GM21619 (cell line): ENCODE measurements at regions not wholly inside any gene's neighbourhood (a gene's known extent, or its start where the extent isn't known, plus 50 kb on each side); places are given as distances from the start of the nearest gene placed in this dataset.

Experiments
- ATAC-seq: cut with Tn5 transposase; IDR thresholded peaks from one replicate; pipeline ENCODE4 v1.9.1; 2021; ENCODE audit not compliant: unreplicated experiment

DNA sequence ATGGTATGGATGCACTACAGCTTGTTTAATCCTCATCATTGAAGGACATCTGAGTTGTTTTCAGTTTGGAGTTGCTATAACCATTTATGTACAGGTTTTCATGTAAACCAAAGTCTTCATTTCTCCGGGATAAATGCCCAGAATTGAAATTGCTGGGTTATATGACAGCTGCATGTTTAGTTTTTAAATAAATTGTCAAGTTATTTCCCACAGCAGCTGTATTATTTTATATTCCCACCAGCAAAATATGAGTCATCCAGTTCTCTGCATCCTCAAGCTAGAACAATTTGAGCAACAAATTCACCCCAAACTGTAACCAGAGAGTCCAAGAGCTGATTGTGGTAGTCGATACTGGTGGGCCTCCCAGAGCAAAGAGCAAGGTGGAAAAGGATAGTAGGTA, 125.6 kb upstream of the PRNP start:
- ATAC-seq, result no peak

- ATAC-seq, result no peak
Measured at GRCh38 chr20:4559906-4560305, 126.3 kb upstream of the PRNP start.

- ATAC-seq, result no peak
Measured at GRCh38 chr20:4559106-4559505, 127.2 kb upstream of the PRNP start.

DNA sequence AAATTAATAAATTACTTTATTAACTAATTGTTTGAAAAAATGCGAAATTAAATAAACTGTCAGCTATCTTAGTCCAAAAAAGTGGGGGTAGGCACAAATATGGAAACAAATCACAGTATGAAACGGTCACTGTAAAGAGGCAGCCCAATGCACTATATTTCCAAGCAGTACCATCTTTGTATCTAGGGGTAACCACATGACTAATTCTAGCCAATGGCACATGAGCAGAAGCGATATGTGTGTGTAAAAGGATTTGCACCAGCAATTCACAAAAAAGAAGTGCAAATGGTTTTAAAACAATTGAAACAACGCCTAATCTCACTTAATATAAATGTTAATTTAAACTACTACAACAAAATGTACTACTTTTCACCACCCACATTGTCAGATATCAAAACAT, 129.5 kb upstream of the PRNP start:
- no peak for ATAC-seq

- ATAC-seq, result no peak
Measured at GRCh38 chr20:4555188-4555890, 130.9 kb upstream of the PRNP start.

DNA sequence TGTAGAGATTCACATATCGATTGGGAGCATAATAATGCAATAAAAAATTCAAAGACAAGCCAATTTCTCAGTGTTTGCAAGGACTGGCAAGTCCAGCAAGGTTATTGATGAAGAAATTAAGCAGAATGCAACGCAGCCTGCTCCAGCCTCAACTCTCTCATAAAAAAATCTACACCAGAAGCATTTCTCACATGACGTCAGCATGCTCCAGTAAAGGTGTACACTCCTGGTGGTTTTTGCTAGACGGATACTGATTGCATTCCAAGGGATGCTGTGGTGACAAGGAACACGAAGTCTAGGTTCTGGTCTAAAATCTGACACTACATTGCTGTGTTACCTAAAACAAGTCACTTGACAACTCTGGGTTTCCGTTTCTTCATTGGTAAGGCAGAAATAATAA, 131.9 kb upstream of the PRNP start:
- no peak for ATAC-seq

GRCh38 chr20:4552075-4552640, 134.1 kb upstream of the PRNP start:
- no peak for ATAC-seq

DNA sequence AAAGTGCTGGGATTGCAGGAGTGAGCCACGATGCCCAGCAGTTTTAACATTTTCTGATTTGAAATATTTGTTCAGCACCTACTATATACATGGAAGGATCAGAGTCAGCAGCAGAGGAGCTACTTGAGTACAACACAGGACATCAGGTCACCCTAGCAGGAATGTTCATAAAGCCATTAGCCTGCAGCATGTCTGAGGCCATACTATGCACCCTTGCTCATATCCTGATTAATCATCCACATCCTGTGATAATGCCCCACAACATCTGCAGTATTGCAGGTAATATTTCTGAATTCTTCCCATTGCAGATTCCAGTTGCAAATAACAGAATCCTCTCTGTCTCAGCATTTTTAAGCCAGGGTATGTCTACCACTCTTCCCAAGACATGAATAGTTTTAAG, 135.5 kb upstream of the PRNP start:
- ATAC-seq, result no peak

GRCh38 chr20:4549711-4550259, 136.5 kb upstream of the PRNP start:
- no peak for ATAC-seq

DNA sequence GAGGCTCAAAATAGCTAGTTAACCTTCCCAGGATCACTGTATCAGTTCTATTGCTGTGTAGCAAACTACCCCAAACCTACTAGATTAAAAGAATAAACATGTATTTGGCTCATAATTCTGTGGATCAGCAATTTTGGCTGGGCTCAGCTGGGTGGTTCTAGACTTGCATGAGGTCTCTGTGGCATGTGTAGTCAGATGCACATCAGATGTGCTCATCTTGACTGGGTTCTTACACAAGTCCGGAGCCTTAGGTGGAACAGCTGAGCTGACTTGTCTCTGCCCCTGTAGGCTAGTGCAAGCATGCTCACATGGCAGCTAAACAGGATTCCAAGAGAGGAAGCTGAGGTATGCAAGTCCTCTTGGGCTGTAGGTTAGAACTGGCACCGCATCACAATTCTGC, 137.7 kb upstream of the PRNP start:
- ATAC-seq, result no peak

DNA sequence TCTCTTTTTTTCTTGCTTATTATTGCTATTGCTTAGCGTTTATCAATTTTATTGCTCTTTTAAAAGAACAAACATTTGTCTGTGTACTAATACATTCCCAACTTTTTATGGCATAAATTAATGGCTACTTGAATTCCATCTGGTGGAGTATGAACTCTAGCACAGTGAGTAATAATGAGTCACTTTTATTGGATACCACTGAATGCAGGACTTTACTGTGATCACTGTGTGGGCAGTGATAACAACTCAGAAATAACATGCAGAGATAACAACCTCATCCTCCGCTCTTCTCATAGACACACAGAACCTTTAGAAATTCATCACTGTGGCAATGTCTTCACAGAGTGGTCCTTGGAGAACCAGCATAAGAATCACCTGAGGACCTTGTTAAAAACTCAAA, 139.5 kb upstream of the PRNP start:
- ATAC-seq, result no peak

GRCh38 chr20:4546342-4546741, 139.9 kb upstream of the PRNP start:
- ATAC-seq, result no peak

DNA sequence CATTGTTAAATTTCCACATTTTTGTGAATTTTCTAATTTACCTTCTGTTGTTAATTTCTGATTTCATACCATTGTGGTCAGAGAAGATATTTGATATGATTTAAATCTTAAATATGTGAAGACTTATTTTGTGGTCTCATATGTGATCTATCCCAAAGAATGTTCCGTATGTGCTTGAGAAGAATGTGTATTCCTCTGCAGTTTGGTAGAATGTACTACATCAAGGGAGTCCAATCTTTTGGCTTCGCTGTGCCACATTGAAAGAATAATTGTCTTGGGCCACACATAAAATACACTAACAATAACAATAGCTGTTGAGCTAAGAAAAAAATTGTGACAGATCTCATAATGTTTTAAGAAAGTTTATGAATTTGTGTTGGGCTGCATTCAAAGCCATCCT, 140.7 kb upstream of the PRNP start:
- ATAC-seq, result no peak

DNA sequence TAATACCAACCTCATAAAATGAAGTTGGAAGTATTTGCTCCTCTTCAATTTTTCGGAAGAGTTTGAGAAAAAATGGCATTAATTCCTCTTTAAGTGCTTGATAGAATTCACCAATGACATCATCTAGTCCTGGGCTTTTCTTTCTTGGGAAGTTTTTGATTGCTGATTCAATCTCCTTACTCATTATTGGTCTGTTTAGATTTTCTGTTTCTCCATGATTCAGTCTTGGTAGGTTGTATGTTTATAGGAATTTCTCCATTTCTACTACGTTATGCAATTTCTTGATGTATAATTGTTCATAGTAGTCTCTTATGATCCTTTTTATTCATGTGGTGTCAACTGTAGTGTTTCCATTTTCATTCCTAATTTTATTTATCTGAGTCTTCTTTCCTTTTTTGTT, 141.5 kb upstream of the PRNP start:
- no peak for ATAC-seq

- ATAC-seq, result no peak
Measured at GRCh38 chr20:4542270-4542669, 144.0 kb upstream of the PRNP start.

- ATAC-seq, result no peak
Measured at GRCh38 chr20:4534315-4534714, 151.9 kb upstream of the PRNP start.

- no peak for ATAC-seq
Measured at GRCh38 chr20:4533368-4534133, 152.7 kb upstream of the PRNP start.

DNA sequence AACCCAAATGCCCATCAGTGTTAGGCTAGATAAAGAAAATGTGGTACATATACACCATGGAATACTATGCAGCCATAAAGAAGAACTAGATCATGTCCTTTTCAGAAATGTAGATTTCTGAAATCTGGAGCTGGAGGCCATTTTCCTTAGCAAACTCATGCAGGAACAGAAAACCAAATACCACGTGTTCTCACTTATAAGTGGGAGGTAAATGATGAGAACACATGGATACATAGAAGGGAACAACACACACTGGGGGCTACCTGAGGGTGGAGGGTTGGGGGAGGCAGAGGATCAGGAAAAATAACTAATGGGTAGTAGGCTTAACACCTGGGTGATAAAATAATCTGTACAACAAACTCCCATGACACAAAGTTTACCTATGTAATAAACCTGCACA, 153.5 kb upstream of the PRNP start:
- ATAC-seq, result no peak

DNA sequence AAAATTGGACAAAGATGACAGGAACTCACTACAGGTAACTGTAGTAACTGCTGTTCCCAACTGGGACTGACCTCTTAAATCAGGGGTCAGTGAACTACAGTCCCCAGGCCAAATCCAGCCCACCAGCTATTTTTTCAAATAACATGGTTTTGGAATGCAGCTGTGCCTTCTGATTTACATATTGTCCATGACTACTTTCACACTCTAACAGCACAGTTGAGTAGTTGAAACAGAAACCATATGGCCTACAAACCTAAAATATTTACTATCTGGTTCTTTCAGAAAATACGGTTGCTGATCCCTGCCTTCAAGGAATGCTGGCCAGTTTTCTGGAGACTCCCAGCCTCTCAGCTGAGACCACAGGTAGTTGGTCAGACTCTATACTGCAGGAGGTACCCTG, 161.5 kb upstream of the PRNP start:
- ATAC-seq, result no peak

GRCh38 chr20:4524307-4524706, 161.9 kb upstream of the PRNP start:
- ATAC-seq, result no peak

- ATAC-seq, result no peak
Measured at GRCh38 chr20:4522310-4522709, 163.9 kb upstream of the PRNP start.
